ENCODE measurements at regions not wholly inside any gene's neighbourhood (a gene's known extent, or its start where the extent isn't known, plus 50 kb on each side); places are given as distances from the start of the nearest gene placed in this dataset.

GRCh38 chr5:92003806-92004205 lies 620.7 kb upstream of the ARRDC3 start:
- no peaks in the 10 kb centered on the region for H4K20me1 ChIP-seq (ENCODE audit: control insufficient read depth, insufficient read depth, low read depth, low read length)
- H3K4me3 ChIP-seq (ENCODE audit: low read length): no peak overlapping the region
- H3K4me2 ChIP-seq (ENCODE audit: low read length): no peak overlapping the region
- H3K27ac ChIP-seq (ENCODE audit: low read depth, low read length): no peak overlapping the region
- TF ChIP-seq EZH2phosphoT487 (IDR thresholded peaks at IDR 0.05; ENCODE audit: borderline replicate concordance, low read length): no peak
- no peak for TF ChIP-seq CTCF (IDR thresholded peaks at IDR 0.05; ENCODE audit: low read depth, low read length, poor library complexity, severe bottlenecking)
- H3K9me3 ChIP-seq (ENCODE audit: control insufficient read depth, insufficient read depth, low read length): no peaks in the 10 kb centered on the region; the same call in 1 of the 2 replicates
- H3K4me1 ChIP-seq (ENCODE audit: control insufficient read depth, low read length): no peaks in the 10 kb centered on the region
- H3K9me2 ChIP-seq (replicated peaks; ENCODE audit: control insufficient read depth, low read length): no peaks in the 10 kb centered on the region; the same call in 1 of the 2 replicates
- no peaks in the 10 kb centered on the region for H3K27me3 ChIP-seq (ENCODE audit: control insufficient read depth, low read length)
- no peaks in the 10 kb centered on the region for H3K79me2 ChIP-seq (ENCODE audit: control insufficient read depth, low read length)
- no peaks in the 10 kb centered on the region for H3K36me3 ChIP-seq (ENCODE audit: control insufficient read depth, low read length)
- H3F3A ChIP-seq (ENCODE audit: control insufficient read depth, insufficient read depth): no peaks in the 10 kb centered on the region

DNA sequence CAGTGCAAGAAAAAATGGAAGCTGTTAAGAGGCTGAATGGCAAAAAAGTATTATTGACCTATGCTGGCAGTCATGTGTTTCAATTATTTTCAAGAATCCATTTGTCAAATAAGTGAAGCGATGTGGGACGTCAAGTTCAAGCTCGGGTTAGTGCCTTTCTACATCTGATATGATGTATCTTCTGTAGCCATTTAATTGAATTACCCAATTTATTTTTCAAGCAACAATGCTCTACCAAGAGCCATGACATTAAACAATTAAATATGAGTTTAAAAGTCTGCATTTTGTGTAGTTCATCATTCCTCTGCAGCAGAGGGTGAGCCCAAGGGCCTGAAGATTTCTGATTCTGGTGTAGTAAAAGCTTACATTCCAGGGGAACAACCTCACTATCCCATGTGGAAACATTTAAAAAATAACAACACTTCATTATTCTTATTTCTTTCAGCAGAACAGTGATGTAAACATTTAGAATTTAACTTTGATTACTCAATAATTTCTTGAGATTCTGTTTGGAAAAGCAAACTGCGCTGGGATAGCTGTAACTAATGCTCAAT lies 619.7 kb upstream of the ARRDC3 start:
- TF ChIP-seq EZH2phosphoT487 (IDR thresholded peaks at IDR 0.05; ENCODE audit: borderline replicate concordance, low read length): no peak
- TF ChIP-seq CTCF (IDR thresholded peaks at IDR 0.05; ENCODE audit: low read depth, low read length, poor library complexity, severe bottlenecking): no peak
- Histone ChIP-seq H3F3A (ENCODE audit: control insufficient read depth, insufficient read depth) (no peaks in the 10 kb centered on the region), H4K20me1 (ENCODE audit: control insufficient read depth, insufficient read depth, low read depth, low read length) (no peaks in the 10 kb centered on the region), H3K9me3 (ENCODE audit: control insufficient read depth, insufficient read depth, low read length) (no peaks in the 10 kb centered on the region), H3K4me1 (ENCODE audit: control insufficient read depth, low read length) (no peaks in the 10 kb centered on the region), H3K4me2 (ENCODE audit: low read length) (no peak overlapping the region), H3K9me2 (replicated peaks; ENCODE audit: control insufficient read depth, low read length) (no peaks in the 10 kb centered on the region; the same call in 1 of the 2 replicates), H3K79me2 (ENCODE audit: control insufficient read depth, low read length) (no peaks in the 10 kb centered on the region), H3K27me3 (ENCODE audit: control insufficient read depth, low read length) (no peaks in the 10 kb centered on the region), H3K27ac (ENCODE audit: low read depth, low read length) (no peak overlapping the region), H3K36me3 (ENCODE audit: control insufficient read depth, low read length) (no peaks in the 10 kb centered on the region), H3K4me3 (ENCODE audit: low read length) (no peak overlapping the region)

GRCh38 chr5:91998774-91999173 lies 615.7 kb upstream of the ARRDC3 start:
- H3K4me2 ChIP-seq (ENCODE audit: low read length): no peak overlapping the region
- H3K36me3 ChIP-seq (ENCODE audit: control insufficient read depth, low read length): no peaks in the 10 kb centered on the region
- no peaks in the 10 kb centered on the region for H4K20me1 ChIP-seq (ENCODE audit: control insufficient read depth, insufficient read depth, low read depth, low read length)
- H3K4me3 ChIP-seq (ENCODE audit: low read length): no peak overlapping the region
- no peaks in the 10 kb centered on the region; the same call in 1 of the 2 replicates for H3K9me2 ChIP-seq (replicated peaks; ENCODE audit: control insufficient read depth, low read length)
- TF ChIP-seq CTCF (IDR thresholded peaks at IDR 0.05; ENCODE audit: low read depth, low read length, poor library complexity, severe bottlenecking) (no peak), EZH2phosphoT487 (IDR thresholded peaks at IDR 0.05; ENCODE audit: borderline replicate concordance, low read length) (no peak)
- no peaks in the 10 kb centered on the region for H3K79me2 ChIP-seq (ENCODE audit: control insufficient read depth, low read length)
- H3K27me3 ChIP-seq (ENCODE audit: control insufficient read depth, low read length): no peaks in the 10 kb centered on the region
- H3F3A ChIP-seq (ENCODE audit: control insufficient read depth, insufficient read depth): no peaks in the 10 kb centered on the region
- no peaks in the 10 kb centered on the region for H3K9me3 ChIP-seq (ENCODE audit: control insufficient read depth, insufficient read depth, low read length)
- H3K4me1 ChIP-seq (ENCODE audit: control insufficient read depth, low read length): no peaks in the 10 kb centered on the region
- no peak overlapping the region for H3K27ac ChIP-seq (ENCODE audit: low read depth, low read length)

Measured in DOHH2 (cell line).